ENCODE measurements at regions not wholly inside any gene's neighbourhood (a gene's known extent, or its start where the extent isn't known, plus 50 kb on each side); places are given as distances from the start of the nearest gene placed in this dataset.
"Not testable (repeated sequence)": the region's sequence is repeated elsewhere in the genome, so short reads cannot be mapped to it uniquely, and the experiment has no call there.

DNA sequence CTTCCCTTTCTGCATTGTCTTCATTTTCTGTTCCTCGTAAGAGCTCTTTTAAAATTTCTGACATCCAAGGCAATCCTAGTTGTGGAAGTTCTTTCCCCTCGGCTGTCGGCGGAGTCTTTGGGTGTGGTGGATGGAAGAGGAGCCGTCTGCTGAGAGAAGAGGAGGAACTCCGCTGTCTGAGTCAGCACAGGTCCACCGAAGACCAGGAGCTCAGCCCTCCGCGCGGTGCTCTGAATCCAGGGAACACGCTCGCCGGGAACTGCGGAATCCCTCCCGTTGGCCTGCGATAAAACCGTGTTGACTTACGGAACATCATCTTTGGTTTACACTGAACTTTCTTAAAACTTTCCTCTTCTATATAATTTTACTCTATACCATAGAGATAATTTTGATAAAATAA is 100.7 kb upstream of the IRX4 start:
- WGBS (ENCODE audit: insufficient coverage), result 91% methylated on average over 12 of the region's 18 CpGs
- CTCF ChIA-PET, result no interaction called here
- H3K27me3 ChIP-seq (replicated peaks in 2 of 5; ENCODE audit: control insufficient read depth in 4 of 5, insufficient read depth in 5 of 5, low read length in 4 of 5), result peaks cover 0 to 7% (median 0%) of the 10 kb centered on the region in 5 experiments

DNA sequence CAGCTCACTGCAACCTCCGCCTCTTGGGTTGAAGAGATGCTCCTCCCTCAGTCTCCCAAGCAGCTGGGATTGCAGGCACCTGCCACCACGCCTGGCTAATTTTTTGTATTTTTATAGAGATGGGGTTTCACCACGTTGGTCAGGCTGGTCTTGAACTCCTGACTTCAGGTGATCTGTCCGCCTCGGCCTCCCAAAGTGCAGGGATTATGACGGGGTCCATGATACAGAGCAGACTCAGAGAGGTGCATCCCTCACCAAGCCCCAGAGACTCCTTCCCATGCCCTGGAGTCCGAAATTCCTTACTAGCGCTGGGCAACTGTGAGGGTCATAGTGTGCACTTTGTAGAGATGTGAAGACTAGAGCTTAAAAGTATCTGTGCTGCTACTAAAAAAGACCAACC is 99.8 kb upstream of the IRX4 start:
- DNase-seq; H3K9me3 ChIP-seq (ENCODE audit: control extremely low read depth in 1 of 5, control insufficient read depth in 4 of 5, insufficient read depth in 2 of 5, low read depth in 1 of 5, low read length in 4 of 5); H3K4me3 ChIP-seq (ENCODE audit: control insufficient read depth in 1 of 7, extremely low read depth in 1 of 7, insufficient read depth in 4 of 7, low read depth in 2 of 7, low read length in 6 of 7); CTCF ChIA-PET; H3K27ac ChIP-seq (ENCODE audit: insufficient read depth in 1 of 2, low read depth in 1 of 2, low read length in 2 of 2, poor library complexity in 1 of 2, severe bottlenecking in 2 of 2); POLR2A ChIA-PET; H3K36me3 ChIP-seq (ENCODE audit: control insufficient read depth in 4 of 4, insufficient read depth in 4 of 4, low read length in 3 of 4); H3K4me1 ChIP-seq (ENCODE audit: control extremely low read depth in 1 of 4, control insufficient read depth in 4 of 4, insufficient read depth in 4 of 4, low read length in 3 of 4); H3K27me3 ChIP-seq (replicated peaks in 2 of 5; ENCODE audit: control insufficient read depth in 4 of 5, insufficient read depth in 5 of 5, low read length in 4 of 5): not testable (repeated sequence)
- WGBS (ENCODE audit: insufficient coverage), result 86% methylated on average over 6 of the region's 8 CpGs

More for the DNA sequence above, 100.7 kb upstream of the IRX4 start:
- Histone ChIP-seq H3K36me3 (ENCODE audit: control insufficient read depth in 4 of 4, insufficient read depth in 4 of 4, low read length in 3 of 4) (no peaks in the 10 kb centered on the region), H3K9me3 (ENCODE audit: control extremely low read depth in 1 of 5, control insufficient read depth in 4 of 5, insufficient read depth in 2 of 5, low read depth in 1 of 5, low read length in 4 of 5) (peaks cover 0 to 3% (median 0%) of the 10 kb centered on the region in 5 experiments), H3K4me1 (ENCODE audit: control extremely low read depth in 1 of 4, control insufficient read depth in 4 of 4, insufficient read depth in 4 of 4, low read length in 3 of 4) (no peaks in the 10 kb centered on the region), H3K27ac (ENCODE audit: insufficient read depth in 1 of 2, low read depth in 1 of 2, low read length in 2 of 2, poor library complexity in 1 of 2, severe bottlenecking in 2 of 2) (no peak overlapping the region), H3K4me3 (ENCODE audit: control insufficient read depth in 1 of 7, extremely low read depth in 1 of 7, insufficient read depth in 4 of 7, low read depth in 2 of 7, low read length in 6 of 7) (no peak overlapping the region)
- POLR2A ChIA-PET, result no interaction called here
- no peak for DNase-seq

DNA sequence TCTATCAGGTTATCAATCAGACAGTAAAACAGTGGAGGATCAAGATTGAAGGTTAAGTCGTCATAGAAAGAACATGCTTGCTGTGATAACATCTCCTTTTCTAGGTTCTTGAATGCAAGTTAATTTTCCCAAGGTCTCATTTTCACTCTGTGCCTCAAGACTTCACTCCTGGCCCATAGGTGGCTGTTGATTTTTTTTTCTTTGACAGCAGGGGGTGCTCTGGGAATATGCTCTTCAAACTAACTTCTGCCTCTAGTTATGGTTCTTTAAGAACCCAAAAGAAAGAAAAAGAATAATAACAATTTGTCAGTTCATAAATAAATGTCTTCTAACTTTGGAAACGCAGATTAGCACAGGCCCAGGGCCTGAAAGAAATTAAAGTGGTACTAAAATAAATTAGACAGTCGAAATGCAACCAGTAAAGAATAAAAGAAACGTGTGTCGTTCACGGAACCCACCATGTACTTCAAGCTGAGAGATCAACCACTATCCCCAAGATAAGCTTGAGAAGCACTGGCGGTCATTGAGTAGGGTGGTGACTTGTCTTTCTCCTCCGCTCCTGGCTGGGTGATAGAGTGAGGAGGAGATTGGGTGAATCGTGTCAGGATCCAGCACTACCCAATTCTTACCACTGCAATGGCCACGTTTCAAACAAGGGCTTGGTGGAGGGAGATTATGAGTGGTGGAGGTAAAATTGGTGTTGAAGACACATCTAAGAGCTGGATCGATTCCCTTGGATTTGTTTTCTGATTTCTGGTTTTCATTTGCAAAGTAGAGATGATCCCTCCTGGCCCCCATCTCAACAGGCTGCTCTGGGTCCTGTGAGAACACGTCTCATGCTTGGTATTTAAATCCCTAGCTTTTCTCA is 93.4 kb upstream of the IRX4 start:
- Histone ChIP-seq H3K36me3 (ENCODE audit: control insufficient read depth in 4 of 4, insufficient read depth in 4 of 4, low read length in 3 of 4) (no peaks in the 10 kb centered on the region), H3K27me3 (replicated peaks in 2 of 5; ENCODE audit: control insufficient read depth in 4 of 5, insufficient read depth in 5 of 5, low read length in 4 of 5) (peaks cover 0 to 9% (median 2%) of the 10 kb centered on the region in 5 experiments), H3K4me3 (ENCODE audit: control insufficient read depth in 1 of 7, extremely low read depth in 1 of 7, insufficient read depth in 4 of 7, low read depth in 2 of 7, low read length in 6 of 7) (no peak overlapping the region), H3K9me3 (ENCODE audit: control extremely low read depth in 1 of 5, control insufficient read depth in 4 of 5, insufficient read depth in 2 of 5, low read depth in 1 of 5, low read length in 4 of 5) (peaks cover 0 to 2% (median 0%) of the 10 kb centered on the region in 5 experiments), H3K27ac (ENCODE audit: insufficient read depth in 1 of 2, low read depth in 1 of 2, low read length in 2 of 2, poor library complexity in 1 of 2, severe bottlenecking in 2 of 2) (no peak overlapping the region), H3K4me1 (ENCODE audit: control extremely low read depth in 1 of 4, control insufficient read depth in 4 of 4, insufficient read depth in 4 of 4, low read length in 3 of 4) (no peaks in the 10 kb centered on the region)
- WGBS (ENCODE audit: insufficient coverage), result 97% methylated on average over 8 of the region's 12 CpGs
- ChIA-PET POLR2A (no interaction called here), CTCF (no interaction called here)
- DNase-seq, result no peak

DNA sequence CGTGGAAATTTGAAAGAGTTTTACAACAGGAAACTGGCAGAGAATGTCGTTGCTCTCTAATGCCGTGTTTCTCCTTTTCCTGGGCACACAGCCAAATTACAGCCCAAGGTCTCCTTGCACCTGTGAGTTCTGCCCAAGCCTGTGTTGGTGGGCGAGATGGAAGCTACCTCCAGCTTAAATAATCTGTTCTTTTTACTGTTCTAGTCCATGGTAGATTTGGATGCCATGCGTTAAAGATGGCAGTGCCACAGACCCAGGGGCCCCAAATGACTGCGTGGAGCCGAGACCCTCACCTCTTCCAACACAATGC is 92.6 kb upstream of the IRX4 start:
- Histone ChIP-seq H3K9me3 (ENCODE audit: control extremely low read depth in 1 of 5, control insufficient read depth in 4 of 5, insufficient read depth in 2 of 5, low read depth in 1 of 5, low read length in 4 of 5) (peaks cover 0 to 2% (median 0%) of the 10 kb centered on the region in 5 experiments), H3K4me3 (ENCODE audit: control insufficient read depth in 1 of 7, extremely low read depth in 1 of 7, insufficient read depth in 4 of 7, low read depth in 2 of 7, low read length in 6 of 7) (no peak overlapping the region), H3K27ac (ENCODE audit: insufficient read depth in 1 of 2, low read depth in 1 of 2, low read length in 2 of 2, poor library complexity in 1 of 2, severe bottlenecking in 2 of 2) (no peak overlapping the region), H3K4me1 (ENCODE audit: control extremely low read depth in 1 of 4, control insufficient read depth in 4 of 4, insufficient read depth in 4 of 4, low read length in 3 of 4) (no peaks in the 10 kb centered on the region), H3K36me3 (ENCODE audit: control insufficient read depth in 4 of 4, insufficient read depth in 4 of 4, low read length in 3 of 4) (no peaks in the 10 kb centered on the region), H3K27me3 (replicated peaks in 2 of 5; ENCODE audit: control insufficient read depth in 4 of 5, insufficient read depth in 5 of 5, low read length in 4 of 5) (peaks cover 0 to 9% (median 2%) of the 10 kb centered on the region in 5 experiments)
- DNase-seq, result no peak
- POLR2A ChIA-PET, result no interaction called here
- 51% methylated on average over 5 of the region's 7 CpGs for WGBS (ENCODE audit: insufficient coverage)
- CTCF ChIA-PET, result no interaction called here

DNA sequence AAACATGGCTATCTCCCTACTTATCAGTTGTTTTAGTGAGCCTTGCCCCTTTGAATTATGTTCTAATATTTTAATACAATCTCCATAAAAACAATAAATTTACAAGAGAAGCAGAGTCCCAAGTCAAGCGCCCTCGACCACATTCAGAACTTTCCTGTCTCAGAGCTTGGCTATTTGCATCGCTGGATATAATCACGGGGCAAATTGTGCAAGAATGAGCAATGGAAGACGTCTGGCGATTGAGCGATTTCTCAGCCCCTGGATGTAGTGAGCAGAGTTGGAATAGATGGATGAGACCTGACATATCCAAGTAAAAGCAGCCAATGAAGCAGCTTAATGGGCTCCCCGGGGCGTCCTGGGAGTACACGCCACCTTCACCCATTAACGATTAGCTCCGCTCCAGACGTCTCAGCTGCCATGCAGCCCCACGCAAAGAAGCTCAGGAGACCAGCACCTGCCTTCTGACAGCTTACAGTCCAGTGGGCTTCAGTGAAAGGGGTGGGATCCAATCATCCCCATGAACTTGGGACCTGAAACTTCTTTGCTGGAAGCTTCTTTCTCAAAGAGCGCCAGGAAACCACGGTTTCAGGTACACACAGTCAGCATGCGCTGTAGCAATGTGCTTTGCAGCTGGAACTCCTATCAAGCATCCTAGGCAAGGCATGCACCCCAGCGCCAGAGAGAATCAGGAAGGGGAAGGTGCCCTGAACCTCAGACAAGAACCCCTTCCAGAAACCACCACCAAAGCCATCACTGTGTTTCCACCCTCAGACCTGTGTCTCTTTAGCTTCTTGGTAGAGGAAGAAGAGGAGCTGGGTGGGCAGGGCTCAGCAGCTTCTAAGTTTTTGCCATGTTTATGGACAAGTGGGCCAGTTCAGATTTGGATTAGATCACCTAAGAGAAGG is 92.0 kb upstream of the IRX4 start:
- Histone ChIP-seq H3K4me3 (ENCODE audit: control insufficient read depth in 1 of 7, extremely low read depth in 1 of 7, insufficient read depth in 4 of 7, low read depth in 2 of 7, low read length in 6 of 7) (no peak overlapping the region), H3K4me1 (ENCODE audit: control extremely low read depth in 1 of 4, control insufficient read depth in 4 of 4, insufficient read depth in 4 of 4, low read length in 3 of 4) (no peaks in the 10 kb centered on the region), H3K27ac (ENCODE audit: insufficient read depth in 1 of 2, low read depth in 1 of 2, low read length in 2 of 2, poor library complexity in 1 of 2, severe bottlenecking in 2 of 2) (no peak overlapping the region), H3K36me3 (ENCODE audit: control insufficient read depth in 4 of 4, insufficient read depth in 4 of 4, low read length in 3 of 4) (no peaks in the 10 kb centered on the region), H3K9me3 (ENCODE audit: control extremely low read depth in 1 of 5, control insufficient read depth in 4 of 5, insufficient read depth in 2 of 5, low read depth in 1 of 5, low read length in 4 of 5) (peaks cover 0 to 2% (median 0%) of the 10 kb centered on the region in 5 experiments), H3K27me3 (replicated peaks in 2 of 5; ENCODE audit: control insufficient read depth in 4 of 5, insufficient read depth in 5 of 5, low read length in 4 of 5) (peaks cover 0 to 9% (median 2%) of the 10 kb centered on the region in 5 experiments)
- CTCF ChIA-PET, result no interaction called here
- 89% methylated on average over 15 of the region's 18 CpGs for WGBS (ENCODE audit: insufficient coverage)
- POLR2A ChIA-PET, result no interaction called here
- no peak for DNase-seq

DNA sequence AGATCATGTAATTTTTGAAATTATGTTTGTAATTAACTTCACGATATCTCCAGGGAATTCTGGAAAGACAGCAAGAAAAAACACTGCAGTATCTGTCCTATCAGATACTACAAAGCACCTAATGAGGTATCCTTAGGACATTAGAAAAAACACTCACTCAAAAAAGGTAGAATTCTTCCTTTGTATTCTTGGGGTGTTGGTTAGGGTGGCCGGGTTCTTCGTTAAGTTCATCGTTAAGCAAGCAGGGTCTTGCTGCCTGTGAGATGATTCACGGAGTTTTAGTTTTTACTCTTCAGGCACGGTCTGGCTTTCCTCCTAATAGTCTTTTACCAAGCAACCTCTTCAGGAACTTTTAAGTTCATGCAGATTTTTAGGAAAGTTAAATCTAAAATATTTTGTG is 91.4 kb upstream of the IRX4 start:
- ChIA-PET CTCF (no interaction called here), POLR2A (no interaction called here)
- Histone ChIP-seq H3K9me3 (ENCODE audit: control extremely low read depth in 1 of 5, control insufficient read depth in 4 of 5, insufficient read depth in 2 of 5, low read depth in 1 of 5, low read length in 4 of 5) (peaks cover 0 to 2% (median 0%) of the 10 kb centered on the region in 5 experiments), H3K4me3 (ENCODE audit: control insufficient read depth in 1 of 7, extremely low read depth in 1 of 7, insufficient read depth in 4 of 7, low read depth in 2 of 7, low read length in 6 of 7) (no peak overlapping the region), H3K36me3 (ENCODE audit: control insufficient read depth in 4 of 4, insufficient read depth in 4 of 4, low read length in 3 of 4) (no peaks in the 10 kb centered on the region), H3K27ac (ENCODE audit: insufficient read depth in 1 of 2, low read depth in 1 of 2, low read length in 2 of 2, poor library complexity in 1 of 2, severe bottlenecking in 2 of 2) (no peak overlapping the region), H3K4me1 (ENCODE audit: control extremely low read depth in 1 of 4, control insufficient read depth in 4 of 4, insufficient read depth in 4 of 4, low read length in 3 of 4) (no peaks in the 10 kb centered on the region), H3K27me3 (replicated peaks in 2 of 5; ENCODE audit: control insufficient read depth in 4 of 5, insufficient read depth in 5 of 5, low read length in 4 of 5) (peaks cover 0 to 9% (median 2%) of the 10 kb centered on the region in 5 experiments)
- no CpG with 5 or more reads among the region's 6 CpGs for WGBS (ENCODE audit: insufficient coverage)
- no peak for DNase-seq
